Left hindlimb (tissue), 1 donor: ENCODE measurements at regions not wholly inside any gene's neighbourhood (a gene's known extent, or its start where the extent isn't known, plus 50 kb on each side); places are given as distances from the start of the nearest gene placed in this dataset.

ENCODE experiments used
- DNase-seq: peaks from one replicate; pipeline ENCODE4 v3.0.0-alpha.2; 2018

- no peak for DNase-seq
These were observed 204.7 kb downstream of the BCL11B start for GRCh38 chr14:99067141-99067920.

GRCh38 chr14:99067927-99068326, 204.1 kb downstream of the BCL11B start:
- DNase-seq = no peak

- no peak for DNase-seq
These were observed 202.1 kb downstream of the BCL11B start for GRCh38 chr14:99069946-99070345.

GRCh38 chr14:99072433-99072832, 199.6 kb downstream of the BCL11B start:
- DNase-seq = no peak

- no peak for DNase-seq
These were observed 199.0 kb downstream of the BCL11B start for GRCh38 chr14:99072956-99073355.

- DNase-seq = no peak
These were observed 198.6 kb downstream of the BCL11B start for GRCh38 chr14:99073431-99073830.

GRCh38 chr14:99075061-99075460, 196.9 kb downstream of the BCL11B start:
- no peak for DNase-seq

- DNase-seq = no peak
These were observed 196.1 kb downstream of the BCL11B start for GRCh38 chr14:99075771-99076375.

GRCh38 chr14:99077076-99077843, 194.7 kb downstream of the BCL11B start:
- no peak for DNase-seq

GRCh38 chr14:99077844-99078236, 194.2 kb downstream of the BCL11B start:
- no peak for DNase-seq

GRCh38 chr14:99078426-99078825, 193.6 kb downstream of the BCL11B start:
- no peak for DNase-seq

GRCh38 chr14:99079061-99079727, 192.8 kb downstream of the BCL11B start:
- no peak for DNase-seq

- no peak for DNase-seq
These were observed 191.7 kb downstream of the BCL11B start for GRCh38 chr14:99080306-99080705.

GRCh38 chr14:99081156-99081765, 190.7 kb downstream of the BCL11B start:
- DNase-seq = no peak

- DNase-seq = no peak
These were observed 190.1 kb downstream of the BCL11B start for GRCh38 chr14:99081880-99082279.

GRCh38 chr14:99093532-99094517, 178.2 kb downstream of the BCL11B start:
- DNase-seq = no peak

GRCh38 chr14:99094901-99095300, 177.1 kb downstream of the BCL11B start:
- DNase-seq = no peak

- no peak for DNase-seq
These were observed 176.6 kb downstream of the BCL11B start for GRCh38 chr14:99095369-99095768.

- no peak for DNase-seq
These were observed 173.8 kb downstream of the BCL11B start for GRCh38 chr14:99098199-99098598.

GRCh38 chr14:99099051-99099787, 172.8 kb downstream of the BCL11B start:
- DNase-seq = no peak
